ENCODE measurements at regions not wholly inside any gene's neighbourhood (a gene's known extent, or its start where the extent isn't known, plus 50 kb on each side); places are given as distances from the start of the nearest gene placed in this dataset.
"Not testable (repeated sequence)": the region's sequence is repeated elsewhere in the genome, so short reads cannot be mapped to it uniquely, and the experiment has no call there.

DNA sequence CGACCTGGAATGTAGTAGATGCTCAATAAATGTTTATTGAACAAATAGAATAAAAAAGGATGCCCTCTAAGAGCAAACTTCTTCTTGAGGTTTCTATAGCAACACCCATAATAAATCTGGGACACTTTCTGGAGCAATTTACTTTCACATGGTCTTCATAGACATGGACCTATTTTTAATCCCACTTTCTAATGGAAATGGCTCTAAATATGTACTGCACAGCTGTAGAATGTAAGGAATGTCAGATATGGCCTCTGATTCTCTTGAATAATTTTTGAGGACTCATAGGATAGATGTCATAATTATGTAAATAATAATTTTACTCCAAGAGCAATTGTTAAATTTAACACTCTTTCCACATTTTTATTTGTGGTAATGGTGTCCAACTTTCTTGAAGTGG is 133.5 kb upstream of the DAAM1 start:
- H3K27ac ChIP-seq (ENCODE audit: low read depth, low read length, poor library complexity, severe bottlenecking) = no peak overlapping the region
- no TSS peak for BruUV-seq (replicated peaks)
- no peaks in the 10 kb centered on the region for H3K79me2 ChIP-seq (ENCODE audit: insufficient read depth, low read depth, low read length)
- H3K4me3 ChIP-seq (ENCODE audit: low read depth, low read length, poor library complexity, severe bottlenecking) = no peak overlapping the region
- POLR2A ChIA-PET = no interaction called here
- no peaks in the 10 kb centered on the region for H3K36me3 ChIP-seq (ENCODE audit: insufficient read depth, low read length)
- no peaks in the 10 kb centered on the region for H3K4me1 ChIP-seq (ENCODE audit: insufficient read depth, low read length, poor library complexity, severe bottlenecking)
- TF ChIP-seq, protein P1, sequence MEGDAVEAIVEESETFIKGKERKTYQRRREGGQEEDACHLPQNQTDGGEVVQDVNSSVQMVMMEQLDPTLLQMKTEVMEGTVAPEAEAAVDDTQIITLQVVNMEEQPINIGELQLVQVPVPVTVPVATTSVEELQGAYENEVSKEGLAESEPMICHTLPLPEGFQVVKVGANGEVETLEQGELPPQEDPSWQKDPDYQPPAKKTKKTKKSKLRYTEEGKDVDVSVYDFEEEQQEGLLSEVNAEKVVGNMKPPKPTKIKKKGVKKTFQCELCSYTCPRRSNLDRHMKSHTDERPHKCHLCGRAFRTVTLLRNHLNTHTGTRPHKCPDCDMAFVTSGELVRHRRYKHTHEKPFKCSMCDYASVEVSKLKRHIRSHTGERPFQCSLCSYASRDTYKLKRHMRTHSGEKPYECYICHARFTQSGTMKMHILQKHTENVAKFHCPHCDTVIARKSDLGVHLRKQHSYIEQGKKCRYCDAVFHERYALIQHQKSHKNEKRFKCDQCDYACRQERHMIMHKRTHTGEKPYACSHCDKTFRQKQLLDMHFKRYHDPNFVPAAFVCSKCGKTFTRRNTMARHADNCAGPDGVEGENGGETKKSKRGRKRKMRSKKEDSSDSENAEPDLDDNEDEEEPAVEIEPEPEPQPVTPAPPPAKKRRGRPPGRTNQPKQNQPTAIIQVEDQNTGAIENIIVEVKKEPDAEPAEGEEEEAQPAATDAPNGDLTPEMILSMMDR (conservative IDR thresholded peaks at IDR 0.05; ENCODE audit: low read length) = no peak
- TF ChIP-seq EZH2phosphoT487 (IDR thresholded peaks at IDR 0.05; ENCODE audit: borderline replicate concordance, low read depth, low read length) = no peak
- no peaks in the 10 kb centered on the region for H3K9me2 ChIP-seq (ENCODE audit: insufficient read depth, low read length)
- CTCF ChIA-PET (ENCODE audit: unreplicated experiment) = no interaction called here
- no peaks in the 10 kb centered on the region for H4K20me1 ChIP-seq (ENCODE audit: insufficient read depth, low read length)
- intact Hi-C loops (cut with micrococcal nuclease; ENCODE audit: unreplicated experiment) = no loop called here
- no peak overlapping the region for H2AFZ ChIP-seq (ENCODE audit: low read length)
- no peak for DNase-seq (ENCODE audit: low spot score)
- no peak overlapping the region for H3K4me2 ChIP-seq (ENCODE audit: low read length)
- no peaks in the 10 kb centered on the region for H3K9me3 ChIP-seq (ENCODE audit: low read length)

DNA sequence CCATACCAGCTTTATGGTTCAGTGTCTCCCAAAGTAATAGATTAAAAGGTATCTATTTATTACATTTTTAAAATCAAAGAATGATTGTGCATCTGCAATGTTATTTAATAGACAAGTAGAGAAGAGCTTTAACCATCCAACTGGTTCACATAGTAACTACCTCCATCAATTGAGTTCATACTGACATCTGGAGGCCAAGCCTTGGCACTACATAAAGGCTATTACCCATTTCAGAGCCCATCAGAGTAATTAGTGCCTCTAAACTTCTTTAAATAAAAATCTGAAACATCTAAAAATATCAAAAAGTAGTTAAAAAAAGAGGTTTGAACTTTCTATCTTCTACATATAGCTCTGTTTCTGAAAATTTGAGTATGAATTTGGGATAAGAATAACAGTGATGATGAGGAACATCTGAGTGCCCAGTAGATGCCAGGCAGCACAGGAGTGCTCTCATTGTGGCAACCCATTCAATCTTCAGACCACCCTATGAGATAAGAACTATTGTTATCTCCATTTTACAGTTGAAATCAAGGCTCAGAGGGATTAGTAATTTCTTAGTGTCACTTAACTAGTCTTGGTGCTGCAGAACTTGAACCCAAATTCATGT is 132.9 kb upstream of the DAAM1 start:
- H2AFZ ChIP-seq (ENCODE audit: low read length) = no peak overlapping the region
- peak; percentile 49 for DNase-seq (ENCODE audit: low spot score)
- H3K4me1 ChIP-seq (ENCODE audit: insufficient read depth, low read length, poor library complexity, severe bottlenecking) = no peaks in the 10 kb centered on the region
- POLR2A ChIA-PET = no interaction called here
- H3K79me2 ChIP-seq (ENCODE audit: insufficient read depth, low read depth, low read length) = no peaks in the 10 kb centered on the region
- no TSS peak for BruUV-seq (replicated peaks)
- H3K27ac ChIP-seq (ENCODE audit: low read depth, low read length, poor library complexity, severe bottlenecking) = no peak overlapping the region
- no peaks in the 10 kb centered on the region for H4K20me1 ChIP-seq (ENCODE audit: insufficient read depth, low read length)
- intact Hi-C loops (cut with micrococcal nuclease; ENCODE audit: unreplicated experiment) = no loop called here
- H3K4me2 ChIP-seq (ENCODE audit: low read length) = no peak overlapping the region
- CTCF ChIA-PET (ENCODE audit: unreplicated experiment) = no interaction called here
- H3K36me3 ChIP-seq (ENCODE audit: insufficient read depth, low read length) = no peaks in the 10 kb centered on the region
- H3K9me2 ChIP-seq (ENCODE audit: insufficient read depth, low read length) = no peaks in the 10 kb centered on the region
- no peaks in the 10 kb centered on the region for H3K9me3 ChIP-seq (ENCODE audit: low read length)
- no peak overlapping the region for H3K4me3 ChIP-seq (ENCODE audit: low read depth, low read length, poor library complexity, severe bottlenecking)
- TF ChIP-seq EZH2phosphoT487 (IDR thresholded peaks at IDR 0.05; ENCODE audit: borderline replicate concordance, low read depth, low read length) = no peak
- TF ChIP-seq, protein P1 (conservative IDR thresholded peaks at IDR 0.05; ENCODE audit: low read length) = peak; percentile 92

DNA sequence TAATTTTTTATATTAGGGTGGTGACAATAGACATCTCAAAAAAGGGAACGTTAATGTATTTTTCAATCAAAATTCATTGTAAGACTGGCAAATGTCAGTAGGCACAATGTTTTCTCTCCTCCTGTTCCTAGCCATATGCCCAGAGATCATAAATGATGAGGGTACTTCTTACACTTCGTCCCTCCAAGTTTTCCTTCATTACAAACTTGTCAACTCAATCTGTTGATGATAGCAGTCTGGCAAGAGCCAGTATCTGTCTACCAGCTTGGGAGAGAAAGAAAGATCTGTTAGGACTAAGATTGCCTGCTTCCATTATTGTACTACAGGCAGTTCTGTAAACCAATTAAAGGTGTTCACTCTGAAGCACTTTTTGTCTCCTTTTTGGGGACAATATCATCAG is 130.9 kb upstream of the DAAM1 start:
- intact Hi-C loops (cut with micrococcal nuclease; ENCODE audit: unreplicated experiment) = no loop called here
- Histone ChIP-seq H3K4me1 (ENCODE audit: insufficient read depth, low read length, poor library complexity, severe bottlenecking) (no peaks in the 10 kb centered on the region), H3K36me3 (ENCODE audit: insufficient read depth, low read length) (no peaks in the 10 kb centered on the region), H3K9me2 (ENCODE audit: insufficient read depth, low read length) (no peaks in the 10 kb centered on the region), H3K4me2 (ENCODE audit: low read length) (no peak overlapping the region), H3K9me3 (ENCODE audit: low read length) (0 out of 2 replicates have a peak, but pooled peaks cover under 1% of the 10 kb centered on the region), H3K79me2 (ENCODE audit: insufficient read depth, low read depth, low read length) (no peaks in the 10 kb centered on the region), H2AFZ (ENCODE audit: low read length) (no peak overlapping the region), H3K4me3 (ENCODE audit: low read depth, low read length, poor library complexity, severe bottlenecking) (no peak overlapping the region), H3K27ac (ENCODE audit: low read depth, low read length, poor library complexity, severe bottlenecking) (no peak overlapping the region), H4K20me1 (ENCODE audit: insufficient read depth, low read length) (no peaks in the 10 kb centered on the region)
- no peak for TF ChIP-seq EZH2phosphoT487 (IDR thresholded peaks at IDR 0.05; ENCODE audit: borderline replicate concordance, low read depth, low read length)
- TF ChIP-seq, protein P1 (conservative IDR thresholded peaks at IDR 0.05; ENCODE audit: low read length) = no peak
- ChIA-PET POLR2A (interaction anchor here (1.0 kb wide), 1 partner anchor 13 kb away, joined by 3 read pairs; no protein-coding TSS in a partner anchor), CTCF (ENCODE audit: unreplicated experiment) (no interaction called here)
- BruUV-seq (replicated peaks) = no TSS peak
- DNase-seq (ENCODE audit: low spot score) = no peak

DNA sequence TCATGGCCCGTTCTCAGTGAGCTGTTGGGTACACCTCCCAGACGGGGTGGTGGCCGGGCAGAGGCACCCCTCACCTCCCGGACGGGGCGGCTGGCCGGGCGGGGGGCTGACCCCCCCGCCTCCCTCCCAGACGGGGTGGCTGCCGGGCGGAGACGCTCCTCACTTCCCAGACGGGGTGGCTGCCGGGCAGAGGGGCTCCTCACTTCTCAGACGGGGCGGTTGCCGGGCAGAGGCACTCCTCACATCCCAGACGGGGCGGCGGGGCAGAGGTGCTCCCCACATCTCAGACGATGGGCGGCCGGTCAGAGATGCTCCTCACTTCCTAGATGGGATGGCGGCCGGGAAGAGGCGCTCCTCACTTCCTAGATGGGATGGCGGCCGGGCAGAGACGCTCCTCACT is 129.7 kb upstream of the DAAM1 start:
- POLR2A ChIA-PET; H3K9me2 ChIP-seq (ENCODE audit: insufficient read depth, low read length); DNase-seq (ENCODE audit: low spot score); H3K36me3 ChIP-seq (ENCODE audit: insufficient read depth, low read length); CTCF ChIA-PET (ENCODE audit: unreplicated experiment); H3K27ac ChIP-seq (ENCODE audit: low read depth, low read length, poor library complexity, severe bottlenecking); intact Hi-C loops (cut with micrococcal nuclease; ENCODE audit: unreplicated experiment); H3K79me2 ChIP-seq (ENCODE audit: insufficient read depth, low read depth, low read length); H2AFZ ChIP-seq (ENCODE audit: low read length); H3K4me3 ChIP-seq (ENCODE audit: low read depth, low read length, poor library complexity, severe bottlenecking); H4K20me1 ChIP-seq (ENCODE audit: insufficient read depth, low read length); H3K4me2 ChIP-seq (ENCODE audit: low read length); BruUV-seq (replicated peaks); H3K4me1 ChIP-seq (ENCODE audit: insufficient read depth, low read length, poor library complexity, severe bottlenecking): not testable (repeated sequence)
- peaks cover 13% of the 10 kb centered on the region for H3K9me3 ChIP-seq (ENCODE audit: low read length)

Data from OCI-LY7 (cell line).